HEK293 (cell line): ENCODE measurements at regions not wholly inside any gene's neighbourhood (a gene's known extent, or its start where the extent isn't known, plus 50 kb on each side); places are given as distances from the start of the nearest gene placed in this dataset.
"Not testable (repeated sequence)": the region's sequence is repeated elsewhere in the genome, so short reads cannot be mapped to it uniquely, and the experiment has no call there.

ENCODE experiments used
- CTCF ChIA-PET: fragments of 350-600 bp; formaldehyde crosslinking; extraction: SDS; loops from one replicate; lab custom pipeline; 2021; ENCODE audit warnings: antibody characterized with exemption; lab: Yijun Ruan, JAX
- POLR2A ChIA-PET: fragments of 300-600 bp; formaldehyde crosslinking; extraction: SDS; loops from one replicate; lab custom pipeline; 2020; ENCODE audit warnings: antibody characterized with exemption, inconsistent platforms; lab: Yijun Ruan, JAX
- H3K27ac ChIP-seq: fragments of 200-500 bp; sonication (Bioruptor generic); 2 replicates; pipeline ENCODE4 v1.5.1; 2014; ENCODE audit warnings: low read depth, low read length, control low read depth, inconsistent platforms; ENCODE audit errors: extremely low read depth
- H3K36me3 ChIP-seq, 2 experiments: fragments of 200-500 bp in 1 of 2; sonication (Bioruptor generic) in 1 of 2; 1 replicate in 1 of 2; 2 replicates in 1 of 2; pipeline ENCODE4 v1.5.1; 2014 to 2017; ENCODE audit warnings: inconsistent platforms in 2 of 2, low read length in 2 of 2; ENCODE audit not compliant: control insufficient read depth in 2 of 2, insufficient read depth in 1 of 2
- H3K4me1 ChIP-seq: fragments of 200-500 bp; sonication (Bioruptor generic); 2 replicates; pipeline ENCODE4 v1.5.1; 2014; ENCODE audit warnings: mild to moderate bottlenecking, low read length, inconsistent platforms; ENCODE audit not compliant: control insufficient read depth, insufficient read depth
- H3K4me3 ChIP-seq: 2 replicates; pipeline ENCODE4 v1.5.1; 2011; ENCODE audit warnings: low read depth, mild to moderate bottlenecking, control low read depth, low read length, moderate library complexity
- H3K9me3 ChIP-seq: fragments of 200-500 bp; sonication (Bioruptor generic); 2 replicates; pipeline ENCODE4 v1.5.1; 2014; ENCODE audit warnings: low read depth, low read length, inconsistent platforms; ENCODE audit not compliant: control insufficient read depth, insufficient read depth
- REST ChIP-seq: fragments of 450-650 bp; formaldehyde crosslinking; IDR thresholded peaks from 2 replicates; pipeline ENCODE4 v1.5.1; 2016; ENCODE audit warnings: missing biosample characterization, missing genetic modification characterization
- SP2 ChIP-seq: fragments of 450-650 bp; formaldehyde crosslinking; IDR thresholded peaks from 2 replicates; pipeline ENCODE4 v1.5.1; 2016; ENCODE audit warnings: missing biosample characterization, missing genetic modification characterization
- ZBTB7A ChIP-seq: fragments of 450-650 bp; formaldehyde crosslinking; IDR thresholded peaks from 2 replicates; pipeline ENCODE4 v1.5.1; 2016; ENCODE audit warnings: low read depth, missing biosample characterization, missing genetic modification characterization
- ZBTB8A ChIP-seq: fragments of 450-650 bp; formaldehyde crosslinking; IDR thresholded peaks from 2 replicates; pipeline ENCODE4 v1.5.1; 2016; ENCODE audit warnings: missing biosample characterization, missing genetic modification characterization
- ZNF140 ChIP-seq: fragments of 450-650 bp; formaldehyde crosslinking; IDR thresholded peaks from 2 replicates; pipeline ENCODE4 v1.5.1; 2016; ENCODE audit warnings: missing biosample characterization, missing genetic modification characterization
- ZNF366 ChIP-seq: fragments of 450-650 bp; formaldehyde crosslinking; conservative IDR thresholded peaks from 2 replicates; pipeline ENCODE4 v1.5.1; 2016; ENCODE audit warnings: missing biosample characterization, missing genetic modification characterization
- ZNF394 ChIP-seq: fragments of 450-650 bp; formaldehyde crosslinking; IDR thresholded peaks from 2 replicates; pipeline ENCODE4 v1.5.1; 2016; ENCODE audit warnings: missing biosample characterization, missing genetic modification characterization, mild to moderate bottlenecking, moderate library complexity, borderline replicate concordance
- ZNF426 ChIP-seq: fragments of 450-650 bp; formaldehyde crosslinking; IDR thresholded peaks from 2 replicates; pipeline ENCODE4 v1.5.1; 2017; ENCODE audit warnings: missing biosample characterization, missing genetic modification characterization, mild to moderate bottlenecking, inconsistent platforms, moderate library complexity
- ZNF518A ChIP-seq: fragments of 450-650 bp; formaldehyde crosslinking; conservative IDR thresholded peaks from 2 replicates; pipeline ENCODE4 v1.5.1; 2016; ENCODE audit warnings: low read depth, missing biosample characterization, missing genetic modification characterization
- ZNF555 ChIP-seq: fragments of 450-650 bp; formaldehyde crosslinking; conservative IDR thresholded peaks from 2 replicates; pipeline ENCODE4 v1.5.1; 2017; ENCODE audit warnings: missing biosample characterization, mild to moderate bottlenecking, missing genetic modification characterization, inconsistent platforms
- ZNF561 ChIP-seq: fragments of 450-650 bp; IDR thresholded peaks from 2 replicates; pipeline ENCODE4 v1.5.1; 2018; ENCODE audit warnings: missing biosample characterization, missing genetic modification characterization, borderline replicate concordance
- ZNF623 ChIP-seq: fragments of 450-650 bp; formaldehyde crosslinking; IDR thresholded peaks from 2 replicates; pipeline ENCODE4 v1.5.1; 2016; ENCODE audit warnings: missing biosample characterization, missing genetic modification characterization
- ZNF654 ChIP-seq: fragments of 450-650 bp; formaldehyde crosslinking; IDR thresholded peaks from 2 replicates; pipeline ENCODE4 v1.5.1; 2016; ENCODE audit warnings: low read depth, missing biosample characterization, missing genetic modification characterization
- ZNF768 ChIP-seq: fragments of 450-650 bp; formaldehyde crosslinking; IDR thresholded peaks from 2 replicates; pipeline ENCODE4 v1.5.1; 2018; ENCODE audit warnings: missing biosample characterization, mild to moderate bottlenecking, missing genetic modification characterization
- ZNF777 ChIP-seq: fragments of 450-650 bp; formaldehyde crosslinking; IDR thresholded peaks from 2 replicates; pipeline ENCODE4 v1.5.1; 2017; ENCODE audit warnings: missing biosample characterization, missing genetic modification characterization, borderline replicate concordance
- TF ChIP-seq, protein P1 (sequence below): fragments of 450-650 bp; formaldehyde crosslinking; conservative IDR thresholded peaks from 2 replicates; pipeline ENCODE4 v1.5.1; 2016; ENCODE audit warnings: low read depth, missing biosample characterization, missing genetic modification characterization

- no peaks in the 10 kb centered on the region for H3K9me3 ChIP-seq
- H3K27ac ChIP-seq, result no peak overlapping the region
- TF ChIP-seq SP2 (tag by site-specific recombination), result no peak
- TF ChIP-seq ZBTB7A (tag by site-specific recombination), result no peak
- no peak for TF ChIP-seq ZNF777 (tag by site-specific recombination)
- TF ChIP-seq ZNF561 (tag by site-specific recombination), result no peak
- TF ChIP-seq ZNF768 (tag by site-specific recombination), result no peak
- TF ChIP-seq ZNF366 (tag by site-specific recombination), result no peak
- ChIA-PET CTCF (no interaction called here), POLR2A (no interaction called here)
- H3K36me3 ChIP-seq, result no peaks in the 10 kb centered on the region
- H3K4me3 ChIP-seq, result no peak overlapping the region
- H3K4me1 ChIP-seq, result no peaks in the 10 kb centered on the region
Observed at GRCh38 chr17:14575471-14575953, 274.6 kb downstream of the HS3ST3B1 start.

GRCh38 chr17:14560325-14560724, 259.4 kb downstream of the HS3ST3B1 start:
- H3K27ac ChIP-seq, H3K9me3 ChIP-seq, H3K36me3 ChIP-seq, CTCF ChIA-PET, H3K4me1 ChIP-seq, H3K4me3 ChIP-seq: not testable (repeated sequence)
- peak; percentile 31 for TF ChIP-seq ZNF654 (tag by site-specific recombination)
- peak; percentile 75; the same call in 1 of the 2 replicates for TF ChIP-seq ZNF394 (tag by site-specific recombination)
- peak; percentile 34; the same call in 1 of the 2 replicates for TF ChIP-seq ZNF623
- TF ChIP-seq ZNF426 (tag by site-specific recombination), result peak; percentile 62
- peak; percentile 52; the same call in 1 of the 2 replicates for TF ChIP-seq ZNF140 (tag by site-specific recombination)
- TF ChIP-seq ZNF555 (tag by site-specific recombination), result peak; percentile 62
- 0 out of 2 replicates have a peak, but pooled peaks have one; percentile 26 for TF ChIP-seq ZBTB8A
- TF ChIP-seq, protein P1, sequence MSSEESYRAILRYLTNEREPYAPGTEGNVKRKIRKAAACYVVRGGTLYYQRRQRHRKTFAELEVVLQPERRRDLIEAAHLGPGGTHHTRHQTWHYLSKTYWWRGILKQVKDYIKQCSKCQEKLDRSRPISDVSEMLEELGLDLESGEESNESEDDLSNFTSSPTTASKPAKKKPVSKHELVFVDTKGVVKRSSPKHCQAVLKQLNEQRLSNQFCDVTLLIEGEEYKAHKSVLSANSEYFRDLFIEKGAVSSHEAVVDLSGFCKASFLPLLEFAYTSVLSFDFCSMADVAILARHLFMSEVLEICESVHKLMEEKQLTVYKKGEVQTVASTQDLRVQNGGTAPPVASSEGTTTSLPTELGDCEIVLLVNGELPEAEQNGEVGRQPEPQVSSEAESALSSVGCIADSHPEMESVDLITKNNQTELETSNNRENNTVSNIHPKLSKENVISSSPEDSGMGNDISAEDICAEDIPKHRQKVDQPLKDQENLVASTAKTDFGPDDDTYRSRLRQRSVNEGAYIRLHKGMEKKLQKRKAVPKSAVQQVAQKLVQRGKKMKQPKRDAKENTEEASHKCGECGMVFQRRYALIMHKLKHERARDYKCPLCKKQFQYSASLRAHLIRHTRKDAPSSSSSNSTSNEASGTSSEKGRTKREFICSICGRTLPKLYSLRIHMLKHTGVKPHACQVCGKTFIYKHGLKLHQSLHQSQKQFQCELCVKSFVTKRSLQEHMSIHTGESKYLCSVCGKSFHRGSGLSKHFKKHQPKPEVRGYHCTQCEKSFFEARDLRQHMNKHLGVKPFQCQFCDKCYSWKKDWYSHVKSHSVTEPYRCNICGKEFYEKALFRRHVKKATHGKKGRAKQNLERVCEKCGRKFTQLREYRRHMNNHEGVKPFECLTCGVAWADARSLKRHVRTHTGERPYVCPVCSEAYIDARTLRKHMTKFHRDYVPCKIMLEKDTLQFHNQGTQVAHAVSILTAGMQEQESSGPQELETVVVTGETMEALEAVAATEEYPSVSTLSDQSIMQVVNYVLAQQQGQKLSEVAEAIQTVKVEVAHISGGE (tag by site-specific recombination), result peak; percentile 57
- peak; percentile 81 for TF ChIP-seq ZNF518A (tag by site-specific recombination)
- TF ChIP-seq REST (tag by site-specific recombination), result 0 out of 2 replicates have a peak, but pooled peaks have one; percentile 14
- POLR2A ChIA-PET, result interaction anchor here (0.7 kb wide), 1 partner anchor 360 kb away, joined by 3 read pairs; no protein-coding TSS in a partner anchor
